ENCODE measurements at regions not wholly inside any gene's neighbourhood (a gene's known extent, or its start where the extent isn't known, plus 50 kb on each side); places are given as distances from the start of the nearest gene placed in this dataset.
A peak's percentile ranks its signal among the peaks of the same experiment; 100 is the strongest.

DNA sequence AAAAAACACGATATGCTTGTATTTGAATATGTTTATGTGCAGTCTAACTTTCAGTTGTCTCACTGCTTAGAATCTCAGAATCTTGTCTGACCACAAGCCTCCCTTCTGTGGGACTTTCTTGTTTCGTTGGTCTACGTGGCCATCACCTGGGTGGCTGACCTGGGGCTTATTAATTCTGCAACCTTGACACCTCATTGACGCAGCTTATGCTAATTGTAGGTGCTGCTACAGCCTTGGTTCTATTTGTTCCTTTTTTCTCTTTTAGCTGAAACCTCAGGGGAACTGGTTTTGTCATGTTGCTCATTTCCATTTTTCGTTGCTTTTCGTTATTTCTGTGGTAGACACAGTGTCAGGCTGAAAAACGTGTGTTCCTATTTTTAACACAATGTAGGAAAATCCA, 273.7 kb downstream of the SLC4A3 start:
- POLR2A ChIA-PET = no interaction called here
- CTCF ChIA-PET = no interaction called here
- peak; percentile 19 for DNase-seq (ENCODE audit: extremely low spot score)
- TF ChIP-seq, protein P1, sequence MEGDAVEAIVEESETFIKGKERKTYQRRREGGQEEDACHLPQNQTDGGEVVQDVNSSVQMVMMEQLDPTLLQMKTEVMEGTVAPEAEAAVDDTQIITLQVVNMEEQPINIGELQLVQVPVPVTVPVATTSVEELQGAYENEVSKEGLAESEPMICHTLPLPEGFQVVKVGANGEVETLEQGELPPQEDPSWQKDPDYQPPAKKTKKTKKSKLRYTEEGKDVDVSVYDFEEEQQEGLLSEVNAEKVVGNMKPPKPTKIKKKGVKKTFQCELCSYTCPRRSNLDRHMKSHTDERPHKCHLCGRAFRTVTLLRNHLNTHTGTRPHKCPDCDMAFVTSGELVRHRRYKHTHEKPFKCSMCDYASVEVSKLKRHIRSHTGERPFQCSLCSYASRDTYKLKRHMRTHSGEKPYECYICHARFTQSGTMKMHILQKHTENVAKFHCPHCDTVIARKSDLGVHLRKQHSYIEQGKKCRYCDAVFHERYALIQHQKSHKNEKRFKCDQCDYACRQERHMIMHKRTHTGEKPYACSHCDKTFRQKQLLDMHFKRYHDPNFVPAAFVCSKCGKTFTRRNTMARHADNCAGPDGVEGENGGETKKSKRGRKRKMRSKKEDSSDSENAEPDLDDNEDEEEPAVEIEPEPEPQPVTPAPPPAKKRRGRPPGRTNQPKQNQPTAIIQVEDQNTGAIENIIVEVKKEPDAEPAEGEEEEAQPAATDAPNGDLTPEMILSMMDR (IDR thresholded peaks at IDR 0.05; ENCODE audit: control extremely low read depth, extremely low read depth, low read depth, missing control alignments) = no peak

DNA sequence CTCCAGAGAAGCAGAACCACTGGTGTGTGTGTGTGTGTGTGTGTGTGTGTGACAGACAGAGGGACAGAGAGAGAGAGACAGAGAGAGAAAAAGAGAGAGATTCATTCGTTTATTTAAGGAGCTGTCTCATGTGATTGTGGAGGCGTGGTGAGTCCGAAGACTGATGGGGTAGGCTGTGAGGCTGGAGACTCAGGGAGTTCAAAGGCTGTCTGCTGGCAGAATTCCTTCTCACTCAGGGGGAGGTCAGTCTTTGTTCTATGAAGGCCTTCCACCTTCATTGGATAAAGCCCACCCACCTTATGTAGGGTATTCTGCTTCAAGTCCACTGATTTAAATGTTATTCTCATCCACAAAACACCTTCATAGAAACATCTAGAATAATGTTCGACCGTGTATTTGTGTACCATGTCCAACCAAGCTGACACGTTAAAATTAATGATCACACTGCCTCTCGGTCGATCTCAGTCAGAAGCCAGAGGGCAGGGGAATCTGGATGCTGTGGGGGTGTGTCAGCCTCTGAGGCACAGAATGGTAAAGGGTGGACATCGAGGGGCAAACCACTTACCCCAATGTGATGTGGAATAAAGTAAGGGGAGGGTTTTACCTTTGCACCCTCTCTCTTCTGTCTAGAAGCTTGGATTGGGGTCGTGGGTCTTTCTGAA, 275.6 kb downstream of the SLC4A3 start:
- DNase-seq (ENCODE audit: extremely low spot score) = no peak
- ChIA-PET CTCF (interaction anchor here (1.1 kb wide), 1 partner anchor 15 kb away, joined by 4 read pairs; no protein-coding TSS in a partner anchor), POLR2A (no interaction called here)
- TF ChIP-seq, protein P1 (IDR thresholded peaks at IDR 0.05; ENCODE audit: control extremely low read depth, extremely low read depth, low read depth, missing control alignments) = no peak

DNA sequence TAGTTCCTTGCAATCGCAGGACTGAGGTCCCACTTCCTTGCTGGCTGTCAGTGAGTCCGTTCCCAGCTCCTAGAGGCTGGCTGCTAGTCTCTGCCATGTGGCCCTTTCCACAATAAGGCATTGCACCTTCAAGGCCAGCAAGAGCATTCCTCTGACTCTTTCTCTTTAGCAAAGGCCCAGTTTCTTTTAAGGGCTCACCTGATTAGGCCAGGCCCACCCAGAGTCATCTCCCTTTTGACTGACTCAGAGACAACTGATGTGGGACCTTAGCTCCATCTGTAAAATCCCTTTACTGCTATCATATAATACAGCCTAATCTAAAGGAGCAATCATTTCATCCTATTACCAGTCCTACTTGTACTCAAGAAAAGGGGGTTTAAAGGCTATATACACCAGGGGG, 278.2 kb downstream of the SLC4A3 start:
- ChIA-PET CTCF (no interaction called here), POLR2A (no interaction called here)
- DNase-seq (ENCODE audit: extremely low spot score) = no peak
- TF ChIP-seq, protein P1 (IDR thresholded peaks at IDR 0.05; ENCODE audit: control extremely low read depth, extremely low read depth, low read depth, missing control alignments) = no peak

DNA sequence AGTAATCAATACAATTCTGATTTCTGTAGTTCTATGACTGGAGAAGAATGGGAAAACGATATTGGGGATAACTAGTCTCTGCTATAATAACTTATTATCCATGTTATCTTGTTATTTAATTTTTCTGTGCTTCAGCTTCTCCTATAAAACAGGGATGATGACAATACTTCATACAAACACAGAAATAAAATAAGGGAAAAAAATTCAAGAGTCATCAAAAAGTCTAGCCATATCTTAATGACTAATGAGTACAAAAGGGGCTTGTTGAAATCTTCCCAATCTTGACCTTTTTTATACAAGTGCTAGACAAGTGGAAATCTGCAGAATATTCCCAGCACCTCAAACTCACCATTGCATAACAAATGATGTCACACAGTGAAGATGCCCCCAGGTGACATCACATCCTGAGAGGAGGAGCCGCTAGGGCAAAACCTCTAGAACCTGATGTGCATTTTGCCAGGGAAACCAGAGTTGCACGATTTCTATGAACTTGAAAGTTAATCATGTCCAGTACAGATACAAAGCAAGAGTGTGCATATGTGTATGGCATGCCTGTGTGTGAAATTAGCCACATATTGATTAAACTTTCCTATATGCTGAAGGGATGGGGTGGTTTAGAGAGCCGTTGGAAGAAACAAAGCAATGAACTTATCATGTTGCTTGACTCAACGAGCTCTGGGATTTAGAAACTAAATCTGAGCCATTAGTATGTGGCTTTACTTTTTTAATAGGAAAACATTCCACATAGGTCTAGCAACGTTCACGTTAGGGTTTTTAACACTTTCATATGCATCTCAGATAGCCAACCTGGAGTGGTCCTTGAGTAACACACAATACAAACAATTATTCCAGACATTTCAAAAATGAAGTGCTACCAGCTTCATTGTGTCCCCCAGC, 278.9 kb downstream of the SLC4A3 start:
- no peak for DNase-seq (ENCODE audit: extremely low spot score)
- TF ChIP-seq, protein P1 (IDR thresholded peaks at IDR 0.05; ENCODE audit: control extremely low read depth, extremely low read depth, low read depth, missing control alignments) = no peak
- POLR2A ChIA-PET = no interaction called here
- CTCF ChIA-PET = no interaction called here

DNA sequence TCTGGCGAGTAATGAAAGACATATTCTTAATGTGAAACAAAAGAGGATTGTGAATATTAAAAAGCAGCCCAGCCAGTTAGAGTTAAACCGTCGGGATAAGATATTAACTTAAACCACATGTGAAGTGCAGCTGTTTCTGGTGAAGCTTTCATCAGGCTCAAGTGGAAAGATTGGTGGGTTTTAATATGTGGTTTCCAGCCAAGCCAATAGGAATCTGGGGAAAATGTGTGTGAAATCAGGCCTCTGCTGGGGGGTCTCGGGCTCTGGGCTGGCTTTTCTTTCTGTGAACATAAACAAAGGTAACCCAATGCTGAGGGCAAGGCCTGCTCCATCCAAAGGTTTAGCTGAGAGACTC, 279.6 kb downstream of the SLC4A3 start:
- DNase-seq (ENCODE audit: extremely low spot score) = no peak
- CTCF ChIA-PET = no interaction called here
- TF ChIP-seq, protein P1 (IDR thresholded peaks at IDR 0.05; ENCODE audit: control extremely low read depth, extremely low read depth, low read depth, missing control alignments) = no peak
- POLR2A ChIA-PET = no interaction called here

DNA sequence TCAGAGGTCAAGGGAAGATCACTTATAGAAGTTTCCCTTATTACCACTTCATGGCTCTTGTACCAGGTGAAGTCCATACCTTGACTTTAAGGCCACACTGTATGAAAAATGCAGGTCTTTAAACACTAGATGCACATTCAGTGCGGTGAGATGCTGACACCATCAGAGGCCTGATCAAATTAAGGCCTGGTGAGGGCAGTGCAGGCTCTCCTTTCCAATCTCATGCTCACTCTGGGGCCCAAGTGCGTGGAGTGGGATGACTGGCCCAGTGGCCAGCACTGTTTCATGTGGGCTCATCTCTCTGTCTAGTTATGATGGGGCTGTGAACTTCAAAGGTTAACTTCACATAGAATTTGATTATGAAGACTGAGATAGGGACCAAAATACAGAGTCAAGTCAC, 281.1 kb downstream of the SLC4A3 start:
- CTCF ChIA-PET = no interaction called here
- POLR2A ChIA-PET = no interaction called here
- TF ChIP-seq, protein P1 (IDR thresholded peaks at IDR 0.05; ENCODE audit: control extremely low read depth, extremely low read depth, low read depth, missing control alignments) = no peak
- no peak for DNase-seq (ENCODE audit: extremely low spot score)

Data from GM10248 (cell line).